ENCODE measurements at regions not wholly inside any gene's neighbourhood (a gene's known extent, or its start where the extent isn't known, plus 50 kb on each side); places are given as distances from the start of the nearest gene placed in this dataset.

- DNase-seq = no peak
These were observed 539.9 kb downstream of the BRINP1 start for GRCh38 chr9:118829334-118829733.

GRCh38 chr9:118832371-118832770 lies 536.9 kb downstream of the BRINP1 start:
- DNase-seq = no peak

- no peak for DNase-seq
These were observed 532.3 kb downstream of the BRINP1 start for GRCh38 chr9:118836891-118837290.

GRCh38 chr9:118871531-118871930 lies 497.7 kb downstream of the BRINP1 start:
- no peak for DNase-seq

GRCh38 chr9:118882684-118883083 lies 486.6 kb downstream of the BRINP1 start:
- DNase-seq = no peak

GRCh38 chr9:118883411-118883810 lies 485.8 kb downstream of the BRINP1 start:
- DNase-seq = no peak

- DNase-seq = no peak
These were observed 478.0 kb downstream of the BRINP1 start for GRCh38 chr9:118891213-118891612.

GRCh38 chr9:118896324-118897000 lies 472.8 kb downstream of the BRINP1 start:
- DNase-seq = no peak

- DNase-seq = no peak
These were observed 451.1 kb downstream of the BRINP1 start for GRCh38 chr9:118918180-118918579.

- no peak for DNase-seq
These were observed 440.5 kb downstream of the BRINP1 start for GRCh38 chr9:118928722-118929121.

- DNase-seq = no peak
These were observed 439.9 kb downstream of the BRINP1 start for GRCh38 chr9:118929287-118929686.

- DNase-seq = no peak
These were observed 437.3 kb downstream of the BRINP1 start for GRCh38 chr9:118931941-118932340.

- DNase-seq = no peak
These were observed 430.7 kb downstream of the BRINP1 start for GRCh38 chr9:118938581-118938980.

- DNase-seq = no peak
These were observed 428.8 kb downstream of the BRINP1 start for GRCh38 chr9:118940473-118940872.

GRCh38 chr9:118946669-118947068 lies 422.6 kb downstream of the BRINP1 start:
- DNase-seq = no peak

GRCh38 chr9:118954857-118955256 lies 414.4 kb downstream of the BRINP1 start:
- DNase-seq = no peak

GRCh38 chr9:118957585-118957984 lies 411.6 kb downstream of the BRINP1 start:
- no peak for DNase-seq

GRCh38 chr9:118959366-118959765 lies 409.9 kb downstream of the BRINP1 start:
- no peak for DNase-seq

- DNase-seq = no peak
These were observed 407.4 kb downstream of the BRINP1 start for GRCh38 chr9:118961857-118962256.

GRCh38 chr9:118962426-118962825 lies 406.8 kb downstream of the BRINP1 start:
- no peak for DNase-seq

- no peak for DNase-seq
These were observed 405.6 kb downstream of the BRINP1 start for GRCh38 chr9:118963674-118964073.

GRCh38 chr9:118967901-118968300 lies 401.3 kb downstream of the BRINP1 start:
- DNase-seq = no peak

GRCh38 chr9:118975736-118976135 lies 393.5 kb downstream of the BRINP1 start:
- no peak for DNase-seq

- DNase-seq = no peak
These were observed 393.1 kb downstream of the BRINP1 start for GRCh38 chr9:118976160-118976559.

GRCh38 chr9:118984607-118985006 lies 384.6 kb downstream of the BRINP1 start:
- DNase-seq = no peak

Data from activated CD4-positive, alpha-beta T cell treated with anti-CD3 and anti-CD28 coated beads, Interleukin-2, Interleukin-6, amounts not matched to agents 100 ng/mL and 50 ng/mL, durations not matched to agents 16 hours and 8 hours (primary cell).